ENCODE measurements at regions not wholly inside any gene's neighbourhood (a gene's known extent, or its start where the extent isn't known, plus 50 kb on each side); places are given as distances from the start of the nearest gene placed in this dataset.

GRCh38 chr7:132045002-132045401, 488.6 kb upstream of the PODXL start:
- no peaks in the 10 kb centered on the region for H3K4me1 ChIP-seq (ENCODE audit: control insufficient read depth in 2 of 2, insufficient read depth in 2 of 2, low read length in 2 of 2)
- H2AFZ ChIP-seq (ENCODE audit: insufficient read depth, low read depth, low read length, poor library complexity, severe bottlenecking): no peak overlapping the region
- no peaks in the 10 kb centered on the region for H3K9me3 Mint-ChIP-seq (ENCODE audit: insufficient read depth)
- no peaks in the 10 kb centered on the region for H3K27me3 ChIP-seq (replicated peaks in 1 of 4; ENCODE audit: control extremely low read depth in 1 of 4, control insufficient read depth in 3 of 4, insufficient read depth in 4 of 4, low read length in 3 of 4)
- H3K27me3 Mint-ChIP-seq: peaks cover 8% of the 10 kb centered on the region
- H4K20me1 ChIP-seq (ENCODE audit: control insufficient read depth, insufficient read depth, low read length, poor library complexity, severe bottlenecking): no peaks in the 10 kb centered on the region
- WGBS (ENCODE audit: insufficient coverage): 58% methylated on average over 2 of the region's 2 CpGs
- intact Hi-C loops (cut with micrococcal nuclease): no loop called here
- H3K79me2 ChIP-seq (ENCODE audit: control insufficient read depth, insufficient read depth, low read length): no peaks in the 10 kb centered on the region
- no peaks in the 10 kb centered on the region for H3K4me1 Mint-ChIP-seq
- ChIA-PET POLR2A (no interaction called here), CTCF (no interaction called here)
- no peaks in the 10 kb centered on the region for H3K36me3 ChIP-seq (replicated peaks in 1 of 2; ENCODE audit: control extremely low read depth in 1 of 2, control insufficient read depth in 1 of 2, extremely low read depth in 1 of 2, insufficient read depth in 2 of 2, low read length in 1 of 2)
- H3K9ac ChIP-seq (ENCODE audit: low read length): no peak overlapping the region
- no peak overlapping the region for H3K4me2 ChIP-seq (replicated peaks; ENCODE audit: low read depth, low read length, poor library complexity, severe bottlenecking)
- no peak overlapping the region for H3K27ac ChIP-seq (ENCODE audit: low read length in 2 of 2)
- no peak for ATAC-seq (ENCODE audit: low read depth)
- no peak for TF ChIP-seq EZH2 (IDR thresholded peaks at IDR 0.05; ENCODE audit: borderline replicate concordance, insufficient read depth, low read depth, low read length, poor library complexity, severe bottlenecking)
- TF ChIP-seq CTCF (IDR thresholded peaks at IDR 0.05): no peak
- no peak overlapping the region for H3K4me3 Mint-ChIP-seq
- no peaks in the 10 kb centered on the region for H3K9me3 ChIP-seq (ENCODE audit: control extremely low read depth in 1 of 3, control insufficient read depth in 2 of 3, insufficient read depth in 1 of 3, low read length in 2 of 3)
- no peak for DNase-seq
- no peak overlapping the region for H3K27ac Mint-ChIP-seq
- no peak overlapping the region for H3K4me3 ChIP-seq (ENCODE audit: control extremely low read depth in 1 of 5, extremely low read depth in 1 of 5, insufficient read depth in 1 of 5, low read depth in 2 of 5, low read length in 4 of 5)

- no peaks in the 10 kb centered on the region for H3K79me2 ChIP-seq (ENCODE audit: control insufficient read depth, insufficient read depth, low read length)
- POLR2A ChIA-PET: no interaction called here
- no peak overlapping the region for H3K27ac ChIP-seq (ENCODE audit: low read length in 2 of 2)
- CTCF ChIA-PET: no interaction called here
- no peaks in the 10 kb centered on the region for H4K20me1 ChIP-seq (ENCODE audit: control insufficient read depth, insufficient read depth, low read length, poor library complexity, severe bottlenecking)
- no peaks in the 10 kb centered on the region for H3K36me3 ChIP-seq (replicated peaks in 1 of 2; ENCODE audit: control extremely low read depth in 1 of 2, control insufficient read depth in 1 of 2, extremely low read depth in 1 of 2, insufficient read depth in 2 of 2, low read length in 1 of 2)
- Mint-ChIP-seq H3K4me1 (no peaks in the 10 kb centered on the region), H3K9me3 (ENCODE audit: insufficient read depth) (no peaks in the 10 kb centered on the region), H3K27ac (no peak overlapping the region), H3K27me3 (peaks cover 4% of the 10 kb centered on the region), H3K4me3 (no peak overlapping the region)
- peaks cover 0 to 1% (median 0%) of the 10 kb centered on the region in 4 experiments for H3K27me3 ChIP-seq (replicated peaks in 1 of 4; ENCODE audit: control extremely low read depth in 1 of 4, control insufficient read depth in 3 of 4, insufficient read depth in 4 of 4, low read length in 3 of 4)
- H3K4me2 ChIP-seq (replicated peaks; ENCODE audit: low read depth, low read length, poor library complexity, severe bottlenecking): no peak overlapping the region
- intact Hi-C loops (cut with micrococcal nuclease): no loop called here
- no peak overlapping the region for H3K4me3 ChIP-seq (ENCODE audit: control extremely low read depth in 1 of 5, extremely low read depth in 1 of 5, insufficient read depth in 1 of 5, low read depth in 2 of 5, low read length in 4 of 5)
- no peak for TF ChIP-seq EZH2 (IDR thresholded peaks at IDR 0.05; ENCODE audit: borderline replicate concordance, insufficient read depth, low read depth, low read length, poor library complexity, severe bottlenecking)
- TF ChIP-seq CTCF (IDR thresholded peaks at IDR 0.05): no peak
- no peaks in the 10 kb centered on the region for H3K4me1 ChIP-seq (ENCODE audit: control insufficient read depth in 2 of 2, insufficient read depth in 2 of 2, low read length in 2 of 2)
- WGBS (ENCODE audit: insufficient coverage): 100% methylated on average over 1 of the region's 1 CpG
- no peak overlapping the region for H3K9ac ChIP-seq (ENCODE audit: low read length)
- H3K9me3 ChIP-seq (ENCODE audit: control extremely low read depth in 1 of 3, control insufficient read depth in 2 of 3, insufficient read depth in 1 of 3, low read length in 2 of 3): no peaks in the 10 kb centered on the region
- DNase-seq (no peak), ATAC-seq (ENCODE audit: low read depth) (no peak)
- no peak overlapping the region for H2AFZ ChIP-seq (ENCODE audit: insufficient read depth, low read depth, low read length, poor library complexity, severe bottlenecking)
Observed at GRCh38 chr7:132044247-132044646, 487.8 kb upstream of the PODXL start.
